K562 (cell line): ENCODE measurements at regions not wholly inside any gene's neighbourhood (a gene's known extent, or its start where the extent isn't known, plus 50 kb on each side); places are given as distances from the start of the nearest gene placed in this dataset.

ENCODE experiments used
- ATAC-seq: fragments of 200-7000 bp; cut with Tn5 transposase; 3 replicates; pipeline ENCODE4 v1.9.1; 2020; ENCODE audit warnings: moderate library complexity
- BruUV-seq: library from RNA; stranded (reverse); fragments of 400-500 nt; replicated peaks from 2 replicates; lab custom pipeline; 2021; lab: Mats Ljungman, UMichigan
- CTCF ChIA-PET: fragments of 300-600 bp; formaldehyde crosslinking; extraction: SDS; loops from one replicate; lab custom pipeline; 2021; ENCODE audit warnings: low intra/inter-chr PET ratio; lab: Yijun Ruan, JAX
- POLR2A ChIA-PET: fragments of 300-600, 350-650 bp; sonication (Branson Sonifier 250); formaldehyde crosslinking; extraction: SDS; loops from one replicate; lab custom pipeline; 2021; ENCODE audit warnings: antibody characterized with exemption, inconsistent platforms; lab: Yijun Ruan, JAX
- DNase-seq, 4 experiments: peaks; one replicate each; pipeline versions ENCODE4 v3.0.0 to v3.0.0-alpha.2; 2011 to 2018; ENCODE audit warnings: low spot score in 3 of 4, mixed read lengths in 3 of 4; ENCODE audit errors: extremely low read depth in 1 of 4
- FAIRE-seq: peaks from 2 replicates; lab custom pipeline; 2011; peaks lifted over from hg19 to GRCh38; lab: Jason Lieb, UNC
- H2AFZ ChIP-seq: 2 replicates; pipeline ENCODE4 v1.6.0; 2011; ENCODE audit warnings: low read depth, low read length, control low read depth, inconsistent platforms
- H3K27ac ChIP-seq: fragments of 200-600 bp; 3 replicates; pipeline ENCODE4 v1.8.0; 2011; ENCODE audit warnings: low read depth, mild to moderate bottlenecking, control low read depth, inconsistent platforms, low read length, moderate library complexity, mixed read lengths; ENCODE audit errors: extremely low read depth
- H3K27me3 ChIP-seq, 2 experiments: fragments of 300-600 bp in 1 of 2; 2 replicates in 1 of 2; 3 replicates in 1 of 2; pipeline versions ENCODE4 v1.6.0 to v1.8.0; 2011; ENCODE audit warnings: inconsistent platforms in 2 of 2, low read length in 2 of 2, mild to moderate bottlenecking in 1 of 2, mixed read lengths in 1 of 2, moderate library complexity in 1 of 2; ENCODE audit not compliant: control insufficient read depth in 2 of 2, insufficient read depth in 2 of 2
- H3K36me3 ChIP-seq: fragments of 300-600 bp; 3 replicates; pipeline ENCODE4 v1.8.0; 2011; ENCODE audit warnings: mild to moderate bottlenecking, low read length, inconsistent platforms; ENCODE audit not compliant: control insufficient read depth, insufficient read depth
- H3K4me1 ChIP-seq, 2 experiments: fragments of 200-600 bp in 1 of 2; replicated peaks in 1 of 2; 2 replicates in 1 of 2; 3 replicates in 1 of 2; pipeline versions ENCODE4 v1.5.1 to v1.8.0; 2011; ENCODE audit warnings: inconsistent platforms in 2 of 2, low read length in 2 of 2, mild to moderate bottlenecking in 1 of 2, mixed read lengths in 1 of 2, moderate library complexity in 1 of 2; ENCODE audit not compliant: control insufficient read depth in 2 of 2, insufficient read depth in 2 of 2
- H3K4me2 ChIP-seq: 2 replicates; pipeline ENCODE4 v1.6.1; 2011; ENCODE audit warnings: low read length, control low read depth, inconsistent platforms, mixed read lengths; ENCODE audit not compliant: insufficient read depth
- H3K4me3 ChIP-seq: fragments of 200-600 bp; sonication (generic), shearing (Covaris generic); 2 replicates; pipeline ENCODE4 v1.5.1; 2016; ENCODE audit warnings: control low read depth, inconsistent platforms
- H3K79me2 ChIP-seq: fragments of 200-600 bp; 3 replicates; pipeline ENCODE4 v1.8.0; 2011; ENCODE audit warnings: low read length, inconsistent platforms; ENCODE audit not compliant: control insufficient read depth, insufficient read depth
- H3K9ac ChIP-seq, 2 experiments: 2 replicates each; pipeline versions ENCODE4 v1.6.0 to v1.6.1; 2011; ENCODE audit warnings: low read depth in 2 of 2, low read length in 2 of 2, control low read depth in 1 of 2, inconsistent platforms in 1 of 2, mild to moderate bottlenecking in 1 of 2, mixed read lengths in 1 of 2; ENCODE audit not compliant: insufficient read depth in 1 of 2
- H3K9me1 ChIP-seq: one replicate; pipeline ENCODE4 v1.6.0; 2011; ENCODE audit warnings: inconsistent platforms, mild to moderate bottlenecking, low read length, moderate library complexity; ENCODE audit not compliant: control insufficient read depth, insufficient read depth
- H3K9me3 ChIP-seq: replicated peaks from 2 replicates; pipeline ENCODE4 v1.5.1; 2011; ENCODE audit warnings: low read depth, low read length, inconsistent platforms; ENCODE audit not compliant: control insufficient read depth, insufficient read depth
- H4K20me1 ChIP-seq: replicated peaks from 2 replicates; pipeline ENCODE4 v1.6.1; 2011; ENCODE audit warnings: low read length, inconsistent platforms, mixed read lengths; ENCODE audit not compliant: control insufficient read depth, insufficient read depth
- ELK1 ChIP-seq: sonication (generic); formaldehyde crosslinking; IDR thresholded peaks from 2 replicates; pipeline ENCODE4 v1.8.1; 2022; ENCODE audit warnings: missing genetic modification reagents
- HBP1 ChIP-seq: fragments of 450-650 bp; formaldehyde crosslinking; IDR thresholded peaks from 2 replicates; pipeline ENCODE4 v1.4.0; 2022; ENCODE audit warnings: missing genetic modification characterization
- HNRNPLL ChIP-seq: fragments of 200-400 bp; formaldehyde crosslinking; IDR thresholded peaks from 2 replicates; pipeline ENCODE4 v1.6.1; 2017; ENCODE audit warnings: low read length, low read depth, mild to moderate bottlenecking; ENCODE audit not compliant: poor library complexity, severe bottlenecking
- NR3C1 ChIP-seq: sonication (generic); formaldehyde crosslinking; IDR thresholded peaks from 2 replicates; pipeline ENCODE4 v1.8.1; 2022; ENCODE audit warnings: missing genetic modification reagents
- RAD51 ChIP-seq: fragments of 450-650 bp; IDR thresholded peaks from 2 replicates; pipeline ENCODE4 v1.7.1; 2016; ENCODE audit warnings: low read depth, mild to moderate bottlenecking, borderline replicate concordance
- SMARCE1 ChIP-seq: fragments of 450-650 bp; IDR thresholded peaks from 2 replicates; pipeline ENCODE4 v1.7.1; 2016; ENCODE audit warnings: mild to moderate bottlenecking
- SP2 ChIP-seq: IDR thresholded peaks from 2 replicates; pipeline ENCODE4 v1.6.1; 2011; ENCODE audit warnings: mild to moderate bottlenecking, low read depth, low read length, moderate library complexity; ENCODE audit not compliant: poor library complexity, severe bottlenecking; ENCODE audit errors: extremely low read depth
- SRSF7 ChIP-seq: fragments of 200-400 bp; formaldehyde crosslinking; optimal IDR thresholded peaks from 2 replicates; pipeline ENCODE3; 2017; ENCODE audit warnings: mild to moderate bottlenecking, low read depth, low read length
- TEAD2 ChIP-seq: fragments of 450-650 bp; IDR thresholded peaks from 2 replicates; pipeline ENCODE4 v1.6.1; 2016; ENCODE audit warnings: missing genetic modification characterization, control low read depth, missing compliant biosample characterization
- ZNF24 ChIP-seq: fragments of 450-650 bp; IDR thresholded peaks from 2 replicates; pipeline ENCODE4 v1.6.1; 2016
- ZNF41 ChIP-seq: fragments of 250-450 bp; sonication (Bioruptor Pico); conservative IDR thresholded peaks from 2 replicates; pipeline ENCODE4 v1.4.0; 2020; ENCODE audit warnings: mild to moderate bottlenecking
- WGBS: fragments of 100-300 bp; shearing (Covaris generic); methylation state at CpG from one replicate; pipeline ENCODE4 v1.1.6; 2016; ENCODE audit warnings: low coverage, mixed read lengths; ENCODE audit not compliant: insufficient coverage; ENCODE audit errors: missing lambda C conversion rate; 5-methylcytosine and 5-hydroxymethylcytosine counted together
- in situ Hi-C: fragments of 300-500 bp; cut with MboI; formaldehyde crosslinking; loops from 4 replicates; pipeline ENCODE4 v1.15.0; 2018; ENCODE audit warnings: inconsistent platforms, mixed read lengths
- intact Hi-C: fragments of 100-400 bp; cut with micrococcal nuclease; formaldehyde crosslinking; loops from 2 replicates; pipeline ENCODE4 v1.14.2; 2022
- TF ChIP-seq, protein P1 (sequence below): fragments of 250-450 bp; sonication (Bioruptor Pico); IDR thresholded peaks from 2 replicates; pipeline ENCODE4 v1.5.0; 2020; ENCODE audit warnings: mild to moderate bottlenecking

GRCh38 chr9:25813478-25813877, 135.2 kb upstream of the TUSC1 start:
- in situ Hi-C loops = no loop called here
- BruUV-seq = no TSS peak
- no peak for FAIRE-seq
- H3K4me1 ChIP-seq = no peaks in the 10 kb centered on the region
- TF ChIP-seq ZNF24 = no peak
- no peak for TF ChIP-seq SMARCE1
- no peak for TF ChIP-seq HNRNPLL
- CTCF ChIA-PET = no interaction called here
- no peak overlapping the region for H3K4me2 ChIP-seq
- no peaks in the 10 kb centered on the region for H3K9me1 ChIP-seq
- intact Hi-C loops = no loop called here
- H3K9ac ChIP-seq = no peak overlapping the region
- no peak overlapping the region for H3K27ac ChIP-seq
- no peaks in the 10 kb centered on the region for H4K20me1 ChIP-seq
- no peaks in the 10 kb centered on the region for H3K79me2 ChIP-seq
- H3K27me3 ChIP-seq = no peaks in the 10 kb centered on the region
- no peak for ATAC-seq
- DNase-seq = no peak
- no peaks in the 10 kb centered on the region for H3K9me3 ChIP-seq
- no peak overlapping the region for H2AFZ ChIP-seq
- no peaks in the 10 kb centered on the region for H3K36me3 ChIP-seq
- no CpG with 5 or more reads among the region's 2 CpGs for WGBS
- H3K4me3 ChIP-seq = no peak overlapping the region
- POLR2A ChIA-PET = no interaction called here

DNA sequence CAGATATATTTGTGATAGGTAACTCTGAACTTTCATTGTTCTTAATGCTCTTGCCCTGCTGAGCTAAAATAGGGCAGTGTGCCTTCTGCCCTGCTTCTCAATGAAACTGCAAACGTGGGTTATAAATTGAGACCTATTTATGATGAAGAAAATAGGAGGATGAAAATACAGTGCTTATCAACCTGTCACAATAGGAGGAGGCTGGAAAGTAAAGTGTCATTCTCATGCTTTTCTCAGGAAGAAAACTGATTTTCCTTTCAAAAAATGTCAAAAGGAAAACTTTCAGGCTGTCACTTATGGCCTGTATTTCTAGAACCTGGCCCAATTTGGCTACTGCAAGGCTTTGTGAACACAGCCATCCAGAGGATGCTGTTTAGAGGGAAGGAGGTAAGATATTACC, 130.3 kb upstream of the TUSC1 start:
- CTCF ChIA-PET = no interaction called here
- POLR2A ChIA-PET = no interaction called here
- TF ChIP-seq SRSF7 (no peak), ZNF41 (CRISPR knock-in tag) (no peak), RAD51 (no peak), ELK1 (CRISPR knock-in tag) (no peak), HBP1 (no peak), NR3C1 (CRISPR knock-in tag) (no peak), SP2 (no peak), TEAD2 (tag) (no peak)
- TF ChIP-seq, protein P1, sequence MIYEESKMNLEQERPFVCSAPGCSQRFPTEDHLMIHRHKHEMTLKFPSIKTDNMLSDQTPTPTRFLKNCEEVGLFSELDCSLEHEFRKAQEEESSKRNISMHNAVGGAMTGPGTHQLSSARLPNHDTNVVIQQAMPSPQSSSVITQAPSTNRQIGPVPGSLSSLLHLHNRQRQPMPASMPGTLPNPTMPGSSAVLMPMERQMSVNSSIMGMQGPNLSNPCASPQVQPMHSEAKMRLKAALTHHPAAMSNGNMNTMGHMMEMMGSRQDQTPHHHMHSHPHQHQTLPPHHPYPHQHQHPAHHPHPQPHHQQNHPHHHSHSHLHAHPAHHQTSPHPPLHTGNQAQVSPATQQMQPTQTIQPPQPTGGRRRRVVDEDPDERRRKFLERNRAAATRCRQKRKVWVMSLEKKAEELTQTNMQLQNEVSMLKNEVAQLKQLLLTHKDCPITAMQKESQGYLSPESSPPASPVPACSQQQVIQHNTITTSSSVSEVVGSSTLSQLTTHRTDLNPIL (CRISPR knock-in tag) = no peak

More for the DNA sequence above, 130.3 kb upstream of the TUSC1 start:
- no CpG with 5 or more reads among the region's 1 CpG for WGBS
- ATAC-seq (no peak), DNase-seq (no peak), FAIRE-seq (no peak)
- Histone ChIP-seq H3K4me3 (no peak overlapping the region), H4K20me1 (no peaks in the 10 kb centered on the region), H3K9ac (no peak overlapping the region), H2AFZ (no peak overlapping the region), H3K79me2 (no peaks in the 10 kb centered on the region), H3K27me3 (no peaks in the 10 kb centered on the region), H3K36me3 (no peaks in the 10 kb centered on the region), H3K9me1 (no peaks in the 10 kb centered on the region), H3K4me2 (no peak overlapping the region), H3K4me1 (no peaks in the 10 kb centered on the region), H3K9me3 (no peaks in the 10 kb centered on the region), H3K27ac (no peak overlapping the region)
- intact Hi-C loops = no loop called here
- BruUV-seq = no TSS peak
- in situ Hi-C loops = no loop called here
